HepG2 (cell line): ENCODE measurements at regions not wholly inside any gene's neighbourhood (a gene's known extent, or its start where the extent isn't known, plus 50 kb on each side); places are given as distances from the start of the nearest gene placed in this dataset.

Experiments
- CREB1 ChIP-seq, 2 experiments: fragments of 450-650 bp in 1 of 2; IDR thresholded peaks; 2 replicates each; pipeline ENCODE4 v1.6.1; 2016 to 2017; ENCODE audit warnings: control low read depth in 1 of 2, mild to moderate bottlenecking in 1 of 2, missing compliant biosample characterization in 1 of 2, missing genetic modification characterization in 1 of 2
- PATZ1 ChIP-seq: sonication (generic); formaldehyde crosslinking; IDR thresholded peaks from 2 replicates; pipeline ENCODE4 v1.4.0; 2020; ENCODE audit warnings: missing genetic modification reagents
- USF2 ChIP-seq, 2 experiments: sonication (generic) in 1 of 2; formaldehyde crosslinking in 1 of 2; IDR thresholded peaks; 2 replicates each; pipeline versions ENCODE4 v1.5.1 to v1.6.1; 2011 to 2020; ENCODE audit warnings: borderline replicate concordance in 1 of 2, low read depth in 1 of 2, low read length in 1 of 2, mild to moderate bottlenecking in 1 of 2, missing genetic modification reagents in 1 of 2, moderate library complexity in 1 of 2
- ZBTB34 ChIP-seq: sonication (generic); formaldehyde crosslinking; IDR thresholded peaks from 2 replicates; pipeline ENCODE4 v1.8.0; 2022; ENCODE audit warnings: mild to moderate bottlenecking, missing genetic modification reagents
- ZFP36L2 ChIP-seq: sonication (generic); formaldehyde crosslinking; IDR thresholded peaks from 2 replicates; pipeline ENCODE4 v1.4.0; 2020; ENCODE audit warnings: missing genetic modification reagents
- ZNF224 ChIP-seq: sonication (generic); formaldehyde crosslinking; IDR thresholded peaks from 2 replicates; pipeline ENCODE4 v1.5.0; 2020; ENCODE audit warnings: mild to moderate bottlenecking, missing genetic modification reagents
- ZNF460 ChIP-seq: sonication (generic); formaldehyde crosslinking; IDR thresholded peaks from 2 replicates; pipeline ENCODE4 v1.5.1; 2020; ENCODE audit warnings: missing genetic modification reagents, mild to moderate bottlenecking, borderline replicate concordance

- TF ChIP-seq ZBTB34, result no peak
- TF ChIP-seq ZNF460 (CRISPR knock-in tag), result no peak
- TF ChIP-seq PATZ1 (CRISPR knock-in tag), result no peak
- no peak for TF ChIP-seq ZFP36L2 (CRISPR knock-in tag)
- no peak for TF ChIP-seq ZNF224 (CRISPR knock-in tag)
- TF ChIP-seq USF2 (IDR thresholded peaks at IDR 0.05; ENCODE audit: low read depth, low read length), result no peak
- no peak for TF ChIP-seq USF2 (CRISPR knock-in tag; IDR thresholded peaks at IDR 0.05; ENCODE audit: borderline replicate concordance)
- no peak for TF ChIP-seq CREB1 (IDR thresholded peaks at IDR 0.05)
- TF ChIP-seq CREB1 (CRISPR knock-in tag; IDR thresholded peaks at IDR 0.05), result no peak
These were observed 685.4 kb upstream of the CELF4 start for GRCh38 chr18:38250971-38251370.
